SU-DHL-6 (cell line): ENCODE measurements at regions not wholly inside any gene's neighbourhood (a gene's known extent, or its start where the extent isn't known, plus 50 kb on each side); places are given as distances from the start of the nearest gene placed in this dataset.

Source experiments
- H2AFZ ChIP-seq: fragments of 200-600 bp; sonication (generic); 2 replicates; pipeline ENCODE4 v1.6.1; 2014; ENCODE audit warnings: low read depth, mild to moderate bottlenecking, moderate library complexity, mixed read lengths, antibody characterized with exemption, low read length; ENCODE audit not compliant: severe bottlenecking
- H3F3A ChIP-seq: fragments of 200-600 bp; shearing (Covaris generic); 2 replicates; pipeline ENCODE4 v1.6.0; 2016; ENCODE audit warnings: antibody characterized with exemption, mild to moderate bottlenecking; ENCODE audit not compliant: insufficient read depth
- H3K27ac ChIP-seq: fragments of 200-600 bp; sonication (generic); 2 replicates; pipeline ENCODE4 v1.5.1; 2016; ENCODE audit warnings: low read depth, mild to moderate bottlenecking, low read length, moderate library complexity, mixed read lengths
- H3K27me3 ChIP-seq: fragments of 200-600 bp; sonication (generic), shearing (Covaris generic); 2 replicates; pipeline ENCODE4 v1.6.0; 2014; ENCODE audit warnings: mild to moderate bottlenecking, low read length
- H3K36me3 ChIP-seq: fragments of 200-600 bp; sonication (generic); 2 replicates; pipeline ENCODE4 v1.6.1; 2014; ENCODE audit warnings: mild to moderate bottlenecking, low read length, mixed read lengths
- H3K4me2 ChIP-seq: fragments of 300-600, 200-600 bp; shearing (Covaris generic), sonication (generic); 2 replicates; pipeline ENCODE4 v1.6.0; 2014; ENCODE audit warnings: low read length, low read depth, mild to moderate bottlenecking; ENCODE audit not compliant: poor library complexity, severe bottlenecking
- H3K4me3 ChIP-seq: fragments of 200-600 bp; sonication (generic); 2 replicates; pipeline ENCODE4 v1.5.1; 2014; ENCODE audit warnings: antibody characterized with exemption, low read length, mild to moderate bottlenecking, mixed read lengths; ENCODE audit not compliant: insufficient read depth, poor library complexity, severe bottlenecking
- H3K79me2 ChIP-seq: fragments of 200-600 bp; sonication (generic); 2 replicates; pipeline ENCODE4 v1.6.1; 2014; ENCODE audit warnings: mild to moderate bottlenecking, low read length, moderate library complexity; ENCODE audit not compliant: insufficient read depth
- H3K9ac ChIP-seq: fragments of 200-600 bp; sonication (generic); 2 replicates; pipeline ENCODE4 v1.7.0; 2014; ENCODE audit warnings: mild to moderate bottlenecking, low read length
- H3K9me2 ChIP-seq: fragments of 200-600 bp; sonication (generic); replicated peaks from 2 replicates; pipeline ENCODE4 v1.6.1; 2014; ENCODE audit warnings: low read length; ENCODE audit not compliant: insufficient read depth
- H3K9me3 ChIP-seq: fragments of 200-600 bp; sonication (generic); 2 replicates; pipeline ENCODE4 v1.6.1; 2014; ENCODE audit warnings: low read length, mixed read lengths; ENCODE audit not compliant: insufficient read depth
- H4K20me1 ChIP-seq: fragments of 200-600 bp; sonication (generic); 2 replicates; pipeline ENCODE4 v1.6.1; 2014; ENCODE audit warnings: low read depth, mild to moderate bottlenecking, antibody characterized with exemption, low read length, moderate library complexity, mixed read lengths
- CTCF ChIP-seq: fragments of 200-600 bp; sonication (generic); IDR thresholded peaks from one replicate; pipeline ENCODE4 v1.5.1; 2017; ENCODE audit warnings: antibody characterized with exemption, mild to moderate bottlenecking, low read length, moderate library complexity; ENCODE audit not compliant: insufficient read depth, poor library complexity, severe bottlenecking
- EZH2phosphoT487 ChIP-seq: fragments of 200-600 bp; sonication (generic), shearing (Covaris generic); conservative IDR thresholded peaks from 2 replicates; pipeline ENCODE4 v1.6.1; 2018; ENCODE audit warnings: mild to moderate bottlenecking, antibody characterized with exemption, low read length, moderate library complexity, mixed read lengths

- TF ChIP-seq EZH2phosphoT487: no peak
- no peak for TF ChIP-seq CTCF
Measured at GRCh38 chr18:61153571-61153970, 179.7 kb upstream of the CDH20 start.

GRCh38 chr18:61154866-61155265 lies 178.4 kb upstream of the CDH20 start:
- Histone ChIP-seq H3K4me2 (no peak overlapping the region), H4K20me1 (no peaks in the 10 kb centered on the region), H3K9ac (no peak overlapping the region), H3K9me3 (no peaks in the 10 kb centered on the region), H2AFZ (no peak overlapping the region), H3K27ac (no peak overlapping the region), H3K4me3 (no peak overlapping the region), H3K27me3 (no peaks in the 10 kb centered on the region), H3K36me3 (no peaks in the 10 kb centered on the region), H3F3A (no peaks in the 10 kb centered on the region), H3K79me2 (no peaks in the 10 kb centered on the region), H3K9me2 (no peaks in the 10 kb centered on the region)
- TF ChIP-seq CTCF (no peak), EZH2phosphoT487 (no peak)

More at GRCh38 chr18:61153571-61153970, 179.7 kb upstream of the CDH20 start:
- no peak overlapping the region for H3K9ac ChIP-seq
- H3K27me3 ChIP-seq: no peaks in the 10 kb centered on the region
- H3K79me2 ChIP-seq: no peaks in the 10 kb centered on the region
- no peaks in the 10 kb centered on the region for H3K36me3 ChIP-seq
- no peaks in the 10 kb centered on the region for H4K20me1 ChIP-seq
- no peaks in the 10 kb centered on the region for H3K9me3 ChIP-seq
- no peak overlapping the region for H3K4me3 ChIP-seq
- H3K27ac ChIP-seq: no peak overlapping the region
- H3K9me2 ChIP-seq: no peaks in the 10 kb centered on the region
- no peaks in the 10 kb centered on the region for H3F3A ChIP-seq
- no peak overlapping the region for H3K4me2 ChIP-seq
- no peak overlapping the region for H2AFZ ChIP-seq

GRCh38 chr18:61155586-61155985 lies 177.6 kb upstream of the CDH20 start:
- H3K27ac ChIP-seq: no peak overlapping the region
- no peaks in the 10 kb centered on the region for H3K79me2 ChIP-seq
- TF ChIP-seq EZH2phosphoT487 (no peak), CTCF (no peak)

GRCh38 chr18:61157451-61157850 lies 175.8 kb upstream of the CDH20 start:
- H3K9me3 ChIP-seq: no peaks in the 10 kb centered on the region

More at GRCh38 chr18:61155586-61155985, 177.6 kb upstream of the CDH20 start:
- no peak overlapping the region for H2AFZ ChIP-seq
- H3F3A ChIP-seq: no peaks in the 10 kb centered on the region
- H3K4me2 ChIP-seq: no peak overlapping the region
- H3K9me2 ChIP-seq: no peaks in the 10 kb centered on the region
- no peaks in the 10 kb centered on the region for H3K27me3 ChIP-seq
- H3K9ac ChIP-seq: no peak overlapping the region
- H3K36me3 ChIP-seq: no peaks in the 10 kb centered on the region
- H3K4me3 ChIP-seq: no peak overlapping the region
- no peaks in the 10 kb centered on the region for H3K9me3 ChIP-seq
- no peaks in the 10 kb centered on the region for H4K20me1 ChIP-seq

More at GRCh38 chr18:61157451-61157850, 175.8 kb upstream of the CDH20 start:
- Histone ChIP-seq H2AFZ (no peak overlapping the region), H3F3A (no peaks in the 10 kb centered on the region), H3K27ac (no peak overlapping the region), H3K9me2 (no peaks in the 10 kb centered on the region), H3K4me2 (no peak overlapping the region), H4K20me1 (no peaks in the 10 kb centered on the region), H3K79me2 (no peaks in the 10 kb centered on the region), H3K4me3 (no peak overlapping the region), H3K9ac (no peak overlapping the region), H3K36me3 (no peaks in the 10 kb centered on the region), H3K27me3 (no peaks in the 10 kb centered on the region)
- TF ChIP-seq EZH2phosphoT487 (no peak), CTCF (no peak)
